IPS-NIHi7 (cell line): ENCODE measurements at regions not wholly inside any gene's neighbourhood (a gene's known extent, or its start where the extent isn't known, plus 50 kb on each side); places are given as distances from the start of the nearest gene placed in this dataset.
"Not testable (repeated sequence)": the region's sequence is repeated elsewhere in the genome, so short reads cannot be mapped to it uniquely, and the experiment has no call there.

Experiments
- DNase-seq: peaks from one replicate; pipeline ENCODE4 v3.0.0; 2012; ENCODE audit warnings: mixed read lengths; ENCODE audit errors: extremely low spot score

- DNase-seq = no peak
Observed at GRCh38 chr2:42999391-42999841, 207.0 kb upstream of the HAAO start.

- DNase-seq = no peak
Observed at GRCh38 chr2:42998721-42999120, 206.3 kb upstream of the HAAO start.

- DNase-seq = no peak
Observed at GRCh38 chr2:42996528-42996927, 204.1 kb upstream of the HAAO start.

- DNase-seq = no peak
Observed at GRCh38 chr2:42995752-42996422, 203.5 kb upstream of the HAAO start.

- DNase-seq = not testable (repeated sequence)
Observed at GRCh38 chr2:42989283-42990081, 197.1 kb upstream of the HAAO start.

- DNase-seq = not testable (repeated sequence)
Observed at GRCh38 chr2:42988055-42988454, 195.7 kb upstream of the HAAO start.

- no peak for DNase-seq
Observed at GRCh38 chr2:42987112-42987922, 194.9 kb upstream of the HAAO start.

- no peak for DNase-seq
Observed at GRCh38 chr2:42984617-42985016, 192.2 kb upstream of the HAAO start.

GRCh38 chr2:42984081-42984480 is 191.7 kb upstream of the HAAO start:
- no peak for DNase-seq

- DNase-seq = no peak
Observed at GRCh38 chr2:42980764-42981416, 188.5 kb upstream of the HAAO start.

- DNase-seq = no peak
Observed at GRCh38 chr2:42979870-42980763, 187.7 kb upstream of the HAAO start.

GRCh38 chr2:42979416-42979869 is 187.1 kb upstream of the HAAO start:
- no peak for DNase-seq

GRCh38 chr2:42978887-42979415 is 186.6 kb upstream of the HAAO start:
- no peak for DNase-seq

GRCh38 chr2:42978175-42978886 is 185.9 kb upstream of the HAAO start:
- no peak for DNase-seq

GRCh38 chr2:42977270-42978174 is 185.1 kb upstream of the HAAO start:
- DNase-seq = no peak

- no peak for DNase-seq
Observed at GRCh38 chr2:42976351-42976750, 184.0 kb upstream of the HAAO start.

- DNase-seq = peak; percentile 82
Observed at GRCh38 chr2:42974721-42975717, 182.6 kb upstream of the HAAO start.
